ENCODE measurements at regions not wholly inside any gene's neighbourhood (a gene's known extent, or its start where the extent isn't known, plus 50 kb on each side); places are given as distances from the start of the nearest gene placed in this dataset.

DNA sequence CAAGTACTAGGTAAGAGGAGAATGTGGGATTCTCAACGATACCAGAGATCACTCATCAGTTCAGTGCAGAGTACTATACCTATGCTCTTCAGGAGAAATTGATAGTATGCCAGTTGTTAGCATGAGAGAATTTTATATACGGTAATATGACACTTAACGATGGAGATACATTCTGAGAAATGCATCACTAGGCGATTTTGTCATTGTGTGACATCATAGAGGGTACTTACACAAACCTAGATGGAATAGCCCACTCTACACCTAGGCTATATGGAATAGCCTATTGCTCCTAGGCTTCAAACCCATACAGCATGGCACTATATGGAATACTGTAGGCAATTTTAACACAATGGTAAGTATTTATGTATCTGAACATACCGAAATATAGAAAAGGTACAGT is 140.2 kb downstream of the SLIT2 start:
- DNase-seq (ENCODE audit: low read depth): no peak

DNA sequence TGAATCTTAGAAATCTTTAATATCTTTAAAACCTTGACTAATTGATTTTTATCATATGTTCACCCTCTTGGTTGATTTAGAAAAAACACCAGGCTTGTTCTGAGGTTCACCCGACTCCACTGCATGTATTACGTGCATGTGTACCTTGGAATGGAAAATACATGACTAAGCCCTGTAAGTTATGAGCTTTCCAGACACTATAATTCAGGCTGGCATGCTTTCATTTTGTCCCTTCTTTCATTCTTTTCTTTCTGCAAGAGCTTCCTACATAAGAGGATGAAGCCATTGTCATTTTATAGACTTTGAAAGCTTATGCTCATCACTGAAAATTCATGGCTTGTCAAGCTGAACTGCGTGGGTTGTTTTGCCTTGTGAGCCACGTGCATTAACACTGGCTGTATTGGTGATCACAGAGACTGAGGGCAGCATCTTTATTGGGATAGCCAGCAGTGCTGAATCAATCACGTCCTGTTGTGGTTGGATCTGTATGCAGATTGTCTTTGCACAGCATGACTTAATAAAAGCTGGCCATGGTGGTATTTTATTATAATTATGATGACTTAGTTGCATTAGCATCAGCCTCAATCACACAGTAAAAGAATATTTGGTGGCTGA is 141.9 kb downstream of the SLIT2 start:
- no peak overlapping the region for H3K4me3 ChIP-seq (ENCODE audit: low read length)
- DNase-seq (ENCODE audit: low read depth): no peak
- TF ChIP-seq, protein P1, sequence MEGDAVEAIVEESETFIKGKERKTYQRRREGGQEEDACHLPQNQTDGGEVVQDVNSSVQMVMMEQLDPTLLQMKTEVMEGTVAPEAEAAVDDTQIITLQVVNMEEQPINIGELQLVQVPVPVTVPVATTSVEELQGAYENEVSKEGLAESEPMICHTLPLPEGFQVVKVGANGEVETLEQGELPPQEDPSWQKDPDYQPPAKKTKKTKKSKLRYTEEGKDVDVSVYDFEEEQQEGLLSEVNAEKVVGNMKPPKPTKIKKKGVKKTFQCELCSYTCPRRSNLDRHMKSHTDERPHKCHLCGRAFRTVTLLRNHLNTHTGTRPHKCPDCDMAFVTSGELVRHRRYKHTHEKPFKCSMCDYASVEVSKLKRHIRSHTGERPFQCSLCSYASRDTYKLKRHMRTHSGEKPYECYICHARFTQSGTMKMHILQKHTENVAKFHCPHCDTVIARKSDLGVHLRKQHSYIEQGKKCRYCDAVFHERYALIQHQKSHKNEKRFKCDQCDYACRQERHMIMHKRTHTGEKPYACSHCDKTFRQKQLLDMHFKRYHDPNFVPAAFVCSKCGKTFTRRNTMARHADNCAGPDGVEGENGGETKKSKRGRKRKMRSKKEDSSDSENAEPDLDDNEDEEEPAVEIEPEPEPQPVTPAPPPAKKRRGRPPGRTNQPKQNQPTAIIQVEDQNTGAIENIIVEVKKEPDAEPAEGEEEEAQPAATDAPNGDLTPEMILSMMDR (IDR thresholded peaks at IDR 0.05; ENCODE audit: insufficient read depth, low read depth, low read length, missing control alignments): no peak

More for the DNA sequence above, 140.2 kb downstream of the SLIT2 start:
- H3K4me3 ChIP-seq (ENCODE audit: low read length): no peak overlapping the region
- TF ChIP-seq, protein P1 (IDR thresholded peaks at IDR 0.05; ENCODE audit: insufficient read depth, low read depth, low read length, missing control alignments): no peak

DNA sequence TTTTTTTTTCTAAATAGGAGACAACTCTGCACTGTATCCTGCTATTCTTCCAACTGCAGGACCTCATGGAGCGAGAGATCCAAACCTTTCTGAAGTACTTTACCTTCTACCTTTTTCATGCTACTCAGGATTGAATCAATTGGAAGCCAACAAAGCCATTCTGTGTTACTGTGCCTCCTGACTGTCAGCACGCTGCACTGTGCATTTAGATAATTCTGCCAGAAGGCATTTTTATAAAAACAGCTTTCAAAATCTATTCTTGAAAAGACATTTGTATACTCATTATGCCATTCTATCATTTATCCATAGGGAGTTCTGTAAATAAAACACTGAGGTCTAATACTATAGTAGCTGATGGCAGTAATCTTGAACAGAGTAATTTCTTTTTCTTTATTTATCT is 142.8 kb downstream of the SLIT2 start:
- TF ChIP-seq, protein P1 (IDR thresholded peaks at IDR 0.05; ENCODE audit: insufficient read depth, low read depth, low read length, missing control alignments): no peak
- no peak for DNase-seq (ENCODE audit: low read depth)
- H3K4me3 ChIP-seq (ENCODE audit: low read length): no peak overlapping the region

DNA sequence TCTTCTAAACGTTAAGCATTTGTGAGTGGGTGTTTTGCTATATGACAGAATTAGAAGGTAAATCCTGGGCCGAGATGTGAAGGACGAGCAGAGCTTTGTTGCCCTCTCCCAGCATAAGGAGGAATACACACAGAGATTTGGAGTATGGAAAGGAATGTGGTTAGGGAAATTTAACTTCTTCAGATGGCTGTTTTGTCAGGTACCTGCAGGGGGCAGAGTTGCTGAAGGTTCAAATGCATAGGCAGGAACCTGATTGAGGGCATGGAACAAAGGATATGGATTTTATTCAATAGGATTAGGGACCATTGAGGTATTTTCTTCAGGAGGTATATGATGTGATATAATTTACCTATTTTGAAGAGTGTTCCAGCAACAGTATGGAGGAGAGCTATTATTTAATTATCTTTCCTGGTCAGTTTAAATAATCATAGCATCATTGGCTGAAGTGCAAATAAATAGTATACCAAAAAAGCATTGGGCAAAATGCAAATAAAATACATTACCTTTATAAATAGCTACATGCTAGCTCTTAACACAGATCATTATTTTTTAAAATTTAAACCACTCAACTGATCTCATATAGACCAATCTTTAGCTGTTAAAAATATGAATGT is 143.6 kb downstream of the SLIT2 start:
- no peak overlapping the region for H3K4me3 ChIP-seq (ENCODE audit: low read length)
- TF ChIP-seq, protein P1 (IDR thresholded peaks at IDR 0.05; ENCODE audit: insufficient read depth, low read depth, low read length, missing control alignments): peak; percentile 88
- DNase-seq (ENCODE audit: low read depth): peak; percentile 66

DNA sequence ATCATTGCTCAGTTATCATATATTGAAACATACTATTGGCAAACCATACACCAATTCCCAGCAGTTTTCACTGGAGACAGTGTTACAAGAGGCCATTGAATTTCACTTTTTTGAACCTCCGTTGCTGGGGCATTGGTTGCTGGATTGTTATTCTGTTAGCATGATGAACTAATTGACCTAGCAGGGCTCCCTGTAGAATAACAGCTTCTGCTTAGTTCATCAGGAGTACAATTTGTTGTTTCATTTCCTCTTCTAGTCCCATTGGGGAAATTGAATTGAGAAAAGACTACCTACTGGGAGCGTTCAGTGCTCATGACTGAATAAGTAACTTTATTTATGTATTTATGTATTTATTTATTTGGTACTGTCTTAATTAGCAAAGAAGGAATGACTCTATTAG is 151.6 kb downstream of the SLIT2 start:
- TF ChIP-seq, protein P1 (IDR thresholded peaks at IDR 0.05; ENCODE audit: insufficient read depth, low read depth, low read length, missing control alignments): no peak
- no peak overlapping the region for H3K4me3 ChIP-seq (ENCODE audit: low read length)
- DNase-seq (ENCODE audit: low read depth): no peak

DNA sequence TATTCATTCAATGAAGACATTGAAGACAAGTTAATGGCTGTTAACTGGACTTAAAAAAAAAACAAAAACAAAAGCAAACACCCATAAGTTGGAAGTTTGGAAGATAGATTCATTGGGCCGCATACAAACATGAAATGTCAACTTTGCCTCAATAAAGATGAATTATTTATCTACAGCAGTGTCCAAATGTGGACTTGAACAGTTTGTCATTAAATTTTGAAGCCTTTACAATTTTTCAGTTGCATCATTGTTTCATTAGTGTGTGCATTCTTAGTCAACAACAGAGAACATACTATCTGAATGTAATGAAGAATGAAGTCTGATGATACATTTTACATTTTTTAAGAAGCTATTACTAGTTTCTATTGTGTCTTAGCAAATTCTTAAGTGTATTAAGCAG is 152.1 kb downstream of the SLIT2 start:
- no peak for DNase-seq (ENCODE audit: low read depth)
- no peak overlapping the region for H3K4me3 ChIP-seq (ENCODE audit: low read length)
- TF ChIP-seq, protein P1 (IDR thresholded peaks at IDR 0.05; ENCODE audit: insufficient read depth, low read depth, low read length, missing control alignments): no peak

DNA sequence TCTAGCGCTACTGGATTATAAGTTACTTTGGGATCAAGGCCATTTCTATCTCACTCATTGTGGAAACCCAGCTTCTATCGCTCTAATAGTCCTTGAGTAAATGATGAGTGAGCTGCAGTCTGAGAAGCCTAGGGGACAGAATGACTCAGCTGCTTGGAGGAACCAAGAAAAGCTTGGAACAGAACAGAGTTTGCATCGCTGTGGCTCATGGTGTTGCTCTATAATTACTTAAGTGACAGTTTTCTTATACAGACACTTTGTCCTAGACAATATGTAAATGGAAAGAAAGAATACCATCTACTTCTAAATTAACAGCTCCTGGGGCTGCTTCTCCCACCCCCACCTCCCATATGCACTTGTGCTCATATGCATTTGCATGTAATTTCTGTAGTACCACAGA is 156.9 kb downstream of the SLIT2 start:
- TF ChIP-seq, protein P1 (IDR thresholded peaks at IDR 0.05; ENCODE audit: insufficient read depth, low read depth, low read length, missing control alignments): no peak
- DNase-seq (ENCODE audit: low read depth): peak; percentile 24
- H3K4me3 ChIP-seq (ENCODE audit: low read length): no peak overlapping the region
